ENCODE measurements at regions not wholly inside any gene's neighbourhood (a gene's known extent, or its start where the extent isn't known, plus 50 kb on each side); places are given as distances from the start of the nearest gene placed in this dataset.
A peak's percentile ranks its signal among the peaks of the same experiment; 100 is the strongest.
"Not testable (repeated sequence)": the region's sequence is repeated elsewhere in the genome, so short reads cannot be mapped to it uniquely, and the experiment has no call there.

DNA sequence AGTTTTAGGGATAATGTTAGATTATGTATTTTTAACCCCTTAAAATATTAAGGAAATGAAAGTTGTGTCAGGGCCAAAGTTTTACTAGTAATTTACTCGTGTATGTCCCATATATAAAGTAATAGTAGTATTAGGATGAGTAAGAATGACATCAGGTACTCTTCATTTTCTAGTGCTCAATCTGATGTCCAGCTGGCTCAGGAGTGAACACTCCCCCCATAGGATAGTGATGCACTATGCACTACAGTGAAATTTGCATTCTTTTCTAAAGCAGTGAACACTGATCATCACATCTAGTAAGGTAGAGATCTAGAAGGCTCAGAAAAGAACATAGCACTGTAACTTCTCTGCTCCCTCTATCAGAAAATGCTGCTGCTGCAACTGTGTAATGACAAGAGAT lies 409.7 kb downstream of the GLUD2 start:
- no peak for DNase-seq

DNA sequence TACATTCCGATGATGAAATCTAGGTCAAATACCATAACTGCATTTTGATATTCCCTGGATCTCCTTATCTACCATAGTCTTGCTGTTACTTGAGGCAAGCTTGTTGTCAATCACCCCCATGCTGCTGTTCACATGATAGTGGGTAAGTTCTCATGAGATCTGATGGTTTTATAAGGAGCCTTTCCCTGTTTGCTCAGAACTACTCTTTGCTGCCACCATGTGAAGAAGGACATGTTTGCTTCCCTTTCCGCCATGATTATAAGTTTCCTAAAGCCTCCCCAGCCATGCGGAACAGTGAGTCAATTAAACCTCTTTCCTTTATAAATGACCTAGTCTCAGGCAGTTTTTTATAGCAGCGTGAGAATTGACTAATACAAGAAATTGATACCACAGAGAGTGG lies 432.0 kb downstream of the GLUD2 start:
- no peak for DNase-seq

GRCh38 chrX:121496966-121497365 lies 449.6 kb downstream of the GLUD2 start:
- no peak for DNase-seq

DNA sequence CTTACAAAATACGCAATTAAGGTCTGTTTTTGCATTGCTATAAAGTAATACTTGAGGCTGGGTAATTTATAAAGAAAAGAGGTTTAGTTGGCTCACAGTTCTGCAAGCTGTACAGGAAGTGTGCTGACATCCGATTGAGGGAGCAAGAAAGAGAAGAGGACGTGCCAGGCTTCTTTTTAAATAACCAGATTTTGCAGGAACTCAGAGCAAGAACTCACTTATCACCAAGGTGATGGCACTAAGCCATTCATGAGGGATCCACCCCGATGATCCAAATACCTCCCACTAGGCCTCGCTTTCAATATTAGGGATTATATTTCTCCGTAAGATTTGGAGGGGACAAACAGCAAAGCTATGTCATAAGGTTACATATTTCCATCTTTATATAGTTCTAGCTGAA lies 456.7 kb downstream of the GLUD2 start:
- no peak for DNase-seq

GRCh38 chrX:121546317-121546716 lies 498.9 kb downstream of the GLUD2 start:
- no peak for DNase-seq

GRCh38 chrX:121558886-121559285 lies 511.5 kb downstream of the GLUD2 start:
- DNase-seq, result no peak

DNA sequence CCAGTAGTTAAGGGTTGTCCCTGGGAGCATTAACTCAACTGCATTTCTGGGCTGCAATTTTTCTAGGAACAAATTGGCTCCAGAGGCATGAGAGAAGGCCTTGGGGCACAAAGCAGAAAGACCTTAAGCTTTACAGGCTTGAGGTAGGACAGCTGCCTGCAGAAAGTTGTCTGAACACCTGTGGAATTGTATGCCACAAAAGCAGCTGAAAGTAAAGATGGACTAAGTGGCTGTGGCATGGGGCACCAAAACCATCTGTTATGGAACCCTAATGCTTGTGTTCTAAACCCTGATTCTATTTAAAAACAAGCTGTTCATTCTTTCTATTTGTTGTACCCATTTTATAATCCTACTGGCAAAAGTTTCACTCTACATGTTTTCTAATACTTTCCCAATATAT lies 515.2 kb downstream of the GLUD2 start:
- DNase-seq, result no peak

DNA sequence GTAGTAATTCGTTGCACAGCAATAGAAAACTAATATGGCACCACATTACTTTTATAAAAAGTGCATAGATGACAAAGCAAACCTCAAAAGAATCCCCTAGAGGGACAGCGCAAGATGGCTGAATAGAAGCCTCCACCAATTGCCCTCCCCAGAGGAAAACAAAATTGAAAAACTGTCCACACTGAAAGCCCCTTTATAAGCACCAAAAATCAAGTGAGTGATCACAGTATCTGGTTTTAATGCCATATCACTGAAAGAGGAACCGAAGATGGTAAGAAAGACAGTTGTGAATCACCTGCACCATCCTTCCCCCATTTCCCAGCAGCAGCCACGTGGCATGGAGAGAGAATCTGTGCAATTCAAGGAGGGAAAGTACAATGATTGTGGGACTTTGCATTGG lies 522.2 kb downstream of the GLUD2 start:
- DNase-seq, result no peak

GRCh38 chrX:121570072-121570841 lies 522.8 kb downstream of the GLUD2 start:
- peak; percentile 27 for DNase-seq

- DNase-seq, result no peak
Observed at GRCh38 chrX:121571333-121571732, 523.9 kb downstream of the GLUD2 start.

DNA sequence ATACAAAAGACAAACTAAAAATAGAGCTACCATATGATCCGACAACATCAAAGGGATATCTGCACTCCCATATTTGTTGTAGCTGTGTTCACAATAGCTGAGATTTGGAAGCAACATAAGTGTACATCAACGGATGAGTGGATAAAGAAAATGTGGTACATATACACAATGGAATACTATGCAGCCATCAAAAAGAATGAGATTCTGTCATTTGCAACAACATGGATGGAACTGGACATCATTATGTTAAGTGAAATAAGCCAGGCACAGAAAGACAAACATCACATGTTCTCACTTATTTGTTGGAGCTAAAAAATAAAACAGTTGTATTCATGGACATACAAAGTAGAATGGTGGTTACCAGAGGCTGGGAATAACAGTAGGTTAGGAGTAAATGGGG lies 527.0 kb downstream of the GLUD2 start:
- DNase-seq, result not testable (repeated sequence)

GRCh38 chrX:121579016-121579760 lies 531.8 kb downstream of the GLUD2 start:
- DNase-seq, result peak; percentile 45

DNA sequence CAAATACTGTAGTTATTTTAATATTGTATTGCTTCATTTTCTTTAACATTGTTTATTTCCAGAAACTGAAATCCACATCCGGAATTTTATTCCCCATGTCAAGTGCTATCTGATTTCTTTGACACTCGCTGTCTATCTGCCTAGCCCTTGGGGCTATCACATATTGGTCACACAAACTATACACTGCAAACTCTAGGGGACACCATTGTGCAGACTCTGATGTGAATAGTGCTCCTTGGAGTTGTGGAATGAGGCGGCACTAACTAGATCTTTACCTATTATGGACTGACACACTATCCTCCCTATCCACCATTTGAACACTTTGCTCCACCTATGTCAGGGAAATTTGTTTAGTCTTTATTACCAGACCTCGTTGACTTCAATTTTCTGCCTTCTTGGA lies 534.5 kb downstream of the GLUD2 start:
- no peak for DNase-seq

DNA sequence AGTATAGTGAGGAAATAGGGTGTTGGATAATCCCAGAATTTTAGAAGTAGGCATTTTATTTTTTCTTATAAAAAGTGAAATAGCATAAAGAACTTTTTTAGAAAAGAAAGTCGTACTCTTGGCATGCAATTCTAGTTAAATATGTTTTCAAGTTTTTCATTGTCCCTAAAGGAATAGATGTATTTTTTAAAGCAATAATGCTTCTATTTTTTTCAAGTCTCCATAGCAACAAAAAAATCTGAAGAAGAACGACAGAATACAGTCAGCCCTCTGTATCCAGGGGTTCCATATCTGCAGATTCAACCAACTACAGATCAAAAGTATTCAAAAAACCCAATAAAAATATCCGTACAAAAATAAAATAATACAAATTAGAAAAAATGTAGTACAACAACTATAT lies 538.2 kb downstream of the GLUD2 start:
- no peak for DNase-seq

DNA sequence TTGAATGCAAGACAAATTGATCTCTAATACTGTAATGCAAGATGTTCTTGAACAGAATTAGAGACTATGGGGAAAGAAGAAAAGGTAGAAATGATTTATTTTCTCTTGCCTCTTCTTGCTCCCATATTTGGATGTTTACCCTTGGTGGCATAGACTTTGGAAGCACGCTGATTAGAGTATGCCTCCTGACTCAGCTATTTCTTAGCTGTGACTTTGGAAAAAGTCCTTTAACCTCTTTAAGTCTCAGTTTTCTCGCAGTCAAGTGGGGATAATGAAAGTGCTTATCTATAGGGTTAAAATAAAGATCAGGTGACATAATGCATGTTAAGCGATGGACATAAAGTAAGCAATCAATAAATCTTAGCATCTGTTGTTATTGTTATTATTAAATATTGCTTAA lies 545.5 kb downstream of the GLUD2 start:
- no peak for DNase-seq

GRCh38 chrX:121598356-121598755 lies 550.9 kb downstream of the GLUD2 start:
- no peak for DNase-seq

GRCh38 chrX:121635141-121635540 lies 587.7 kb downstream of the GLUD2 start:
- no peak for DNase-seq

GRCh38 chrX:121639781-121640180 lies 592.4 kb downstream of the GLUD2 start:
- DNase-seq, result no peak

- no peak for DNase-seq
Observed at GRCh38 chrX:121641560-121641959, 594.1 kb downstream of the GLUD2 start.

DNA sequence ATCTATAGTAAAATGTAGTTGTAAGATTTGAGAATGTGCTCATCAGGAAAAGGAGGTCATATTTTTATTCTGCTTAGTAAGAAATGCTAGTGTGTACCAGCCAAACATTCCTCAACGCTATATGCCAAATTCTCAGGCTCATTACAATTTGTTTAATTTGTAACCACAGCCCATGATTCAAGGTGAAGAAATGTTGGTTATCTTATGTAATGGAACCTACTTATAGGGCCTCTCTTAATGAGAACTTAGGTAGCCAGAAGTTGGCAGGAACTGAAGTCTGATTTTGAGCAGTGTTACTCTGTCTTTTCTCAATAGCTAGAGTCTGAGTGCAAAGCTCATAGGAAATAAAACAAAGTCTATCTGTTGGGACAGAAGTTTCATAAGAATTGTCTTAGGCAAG lies 595.0 kb downstream of the GLUD2 start:
- no peak for DNase-seq

DNA sequence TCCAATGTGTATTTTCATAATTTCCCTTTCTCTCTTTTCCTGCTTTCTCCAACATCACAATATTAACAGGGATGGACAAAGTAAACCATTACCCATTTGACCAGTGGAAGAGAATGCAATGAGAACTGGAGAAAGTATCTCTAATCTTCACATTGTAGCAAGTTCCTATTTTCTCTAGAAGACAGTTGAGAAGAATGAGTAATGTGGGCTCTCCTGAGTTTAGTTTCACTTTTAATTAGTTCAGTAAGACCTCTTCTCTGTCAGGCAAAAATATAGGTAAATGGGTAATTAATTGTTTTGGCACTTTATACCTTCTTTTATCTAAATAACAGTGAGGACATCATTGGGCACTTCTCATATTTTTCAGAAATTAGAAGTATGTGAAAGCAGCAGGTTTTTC lies 602.0 kb downstream of the GLUD2 start:
- no peak for DNase-seq

DNA sequence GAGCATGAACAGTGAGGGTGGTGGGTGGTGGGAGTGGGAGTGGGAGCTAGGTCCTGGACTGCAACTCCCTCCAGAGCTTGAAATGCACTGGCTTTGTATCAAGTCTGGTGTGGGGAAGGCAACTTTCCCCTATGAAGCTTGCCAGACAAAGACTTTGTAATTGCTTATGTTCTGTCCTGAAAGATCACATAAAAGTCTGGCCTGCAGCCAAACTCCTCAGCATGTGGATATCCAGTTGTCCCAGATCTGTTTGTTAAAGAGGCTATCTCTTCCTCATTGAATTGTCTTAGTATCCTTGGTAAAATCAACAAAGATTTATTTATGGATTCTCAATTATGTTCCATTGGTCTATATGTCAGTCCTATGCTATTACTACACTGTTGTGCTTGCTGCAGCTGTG lies 607.9 kb downstream of the GLUD2 start:
- no peak for DNase-seq

DNA sequence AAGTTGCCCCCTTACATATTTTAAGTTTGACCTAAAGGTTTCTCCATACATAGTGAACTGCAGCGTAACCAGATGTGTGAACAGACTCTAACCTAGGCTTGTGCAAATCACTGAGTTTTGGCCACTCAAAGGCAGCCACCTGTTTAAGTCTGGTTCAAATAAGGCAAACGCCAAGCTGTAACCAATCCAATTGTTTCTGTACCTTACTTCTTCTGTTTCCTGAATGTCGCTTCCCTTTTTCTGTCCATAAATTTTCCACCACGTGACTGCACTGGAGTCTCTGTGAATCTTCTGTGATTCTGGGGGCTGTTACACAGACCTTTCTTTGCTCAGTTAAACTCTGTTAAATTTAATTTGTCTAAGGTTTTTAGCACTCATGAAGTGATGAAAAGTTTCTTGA lies 618.8 kb downstream of the GLUD2 start:
- DNase-seq, result no peak

DNA sequence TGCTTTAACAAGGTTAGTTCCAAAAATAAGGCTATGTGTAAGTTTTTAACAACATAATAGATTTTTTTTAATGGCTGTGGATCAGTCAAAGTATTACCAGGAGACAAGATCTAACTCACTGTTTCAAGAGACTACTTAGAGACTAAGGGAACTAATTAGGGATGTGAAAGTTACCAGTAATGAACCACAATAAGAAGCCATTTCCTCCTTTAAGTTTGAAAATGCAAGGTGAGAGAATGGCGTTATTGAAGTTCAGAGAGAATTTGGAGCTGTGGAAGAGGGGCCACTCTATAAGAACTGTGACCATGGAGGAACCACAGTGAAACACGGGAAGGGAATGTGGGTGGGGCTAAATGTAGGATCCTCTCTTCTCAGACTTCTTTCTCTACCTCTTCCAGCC lies 624.2 kb downstream of the GLUD2 start:
- DNase-seq, result no peak

- DNase-seq, result not testable (repeated sequence)
Observed at GRCh38 chrX:121709236-121709635, 661.8 kb downstream of the GLUD2 start.
